ENCODE measurements at regions not wholly inside any gene's neighbourhood (a gene's known extent, or its start where the extent isn't known, plus 50 kb on each side); places are given as distances from the start of the nearest gene placed in this dataset.

DNA sequence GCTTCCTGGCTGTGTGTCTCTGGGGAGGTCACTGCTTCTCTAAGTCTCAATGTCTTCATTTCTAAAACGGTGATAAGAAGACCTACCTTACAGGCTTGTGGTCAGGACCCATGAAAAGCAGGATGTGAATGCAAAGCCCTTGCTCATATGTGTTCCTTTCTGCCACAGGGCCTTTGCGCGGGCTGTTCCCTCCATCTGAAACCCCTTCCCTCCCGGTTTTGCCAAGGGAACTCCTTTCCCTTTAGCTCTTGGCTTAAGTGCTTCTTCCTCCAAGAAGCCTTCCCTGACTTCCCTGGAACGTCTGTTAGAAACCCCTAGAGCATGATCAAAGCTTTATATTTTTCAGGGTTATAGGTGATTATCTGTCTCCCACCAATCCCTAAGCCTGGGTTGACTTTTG lies 147.2 kb upstream of the PTPN1 start:
- no peak overlapping the region for H3K27ac ChIP-seq
- no peak overlapping the region for H3K4me3 ChIP-seq
- no peak for TF ChIP-seq POLR2A (IDR thresholded peaks at IDR 0.05)
- TF ChIP-seq CTCF (IDR thresholded peaks at IDR 0.05): no peak
- no peak for TF ChIP-seq EP300 (IDR thresholded peaks at IDR 0.05)
- no peak for TF ChIP-seq POLR2AphosphoS5 (IDR thresholded peaks at IDR 0.05)
- ATAC-seq: no peak
- no peaks in the 10 kb centered on the region for H3K9me3 ChIP-seq
- 48 to 60% methylated on average over 5 of the region's 5 CpGs for whole genome bisulfite sequencing, 2 donors (ENCODE audit: low coverage in 1 of 2)
- H3K27me3 ChIP-seq: no peaks in the 10 kb centered on the region
- H3K4me1 ChIP-seq: peaks cover 0 to 9% (median 3%) of the 10 kb centered on the region in 3 donors
- no peaks in the 10 kb centered on the region for H3K36me3 ChIP-seq

GRCh38 chr20:50363479-50363878 lies 146.7 kb upstream of the PTPN1 start:
- no peaks in the 10 kb centered on the region for H3K27me3 ChIP-seq
- no peak for ATAC-seq
- H3K27ac ChIP-seq: no peak overlapping the region
- H3K4me1 ChIP-seq: peaks cover 0 to 9% (median 3%) of the 10 kb centered on the region in 3 donors
- no peak for TF ChIP-seq EP300 (IDR thresholded peaks at IDR 0.05)
- H3K36me3 ChIP-seq: no peaks in the 10 kb centered on the region
- 86% methylated on average over 1 of the region's 5 CpGs; no CpG with 5 or more reads in 1 of the 2 donors for WGBS, 2 donors (ENCODE audit: low coverage in 1 of 2)
- H3K4me3 ChIP-seq: no peak overlapping the region
- no peaks in the 10 kb centered on the region for H3K9me3 ChIP-seq

DNA sequence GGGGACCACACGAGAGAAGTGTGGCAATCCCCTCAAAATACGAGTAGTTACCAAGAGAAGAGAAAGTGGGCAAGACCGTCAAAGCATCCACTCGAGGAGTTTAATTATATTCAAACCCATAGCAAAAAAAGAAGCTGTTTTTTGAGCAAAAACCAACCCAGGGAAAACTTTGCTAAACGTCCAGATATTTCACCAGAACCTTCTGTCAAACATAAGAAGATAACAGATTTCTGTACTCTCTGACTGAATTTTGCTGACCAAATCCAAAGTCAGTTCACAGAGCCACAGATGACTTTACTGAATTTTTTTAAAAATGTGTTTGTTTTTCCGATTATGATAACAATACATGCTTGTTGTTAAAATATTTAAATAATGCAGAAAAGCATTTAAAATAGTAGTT lies 145.6 kb upstream of the PTPN1 start:
- 54 to 55% methylated on average over 5 of the region's 6 CpGs for WGBS, 2 donors (ENCODE audit: low coverage in 1 of 2)
- ATAC-seq: no peak

DNA sequence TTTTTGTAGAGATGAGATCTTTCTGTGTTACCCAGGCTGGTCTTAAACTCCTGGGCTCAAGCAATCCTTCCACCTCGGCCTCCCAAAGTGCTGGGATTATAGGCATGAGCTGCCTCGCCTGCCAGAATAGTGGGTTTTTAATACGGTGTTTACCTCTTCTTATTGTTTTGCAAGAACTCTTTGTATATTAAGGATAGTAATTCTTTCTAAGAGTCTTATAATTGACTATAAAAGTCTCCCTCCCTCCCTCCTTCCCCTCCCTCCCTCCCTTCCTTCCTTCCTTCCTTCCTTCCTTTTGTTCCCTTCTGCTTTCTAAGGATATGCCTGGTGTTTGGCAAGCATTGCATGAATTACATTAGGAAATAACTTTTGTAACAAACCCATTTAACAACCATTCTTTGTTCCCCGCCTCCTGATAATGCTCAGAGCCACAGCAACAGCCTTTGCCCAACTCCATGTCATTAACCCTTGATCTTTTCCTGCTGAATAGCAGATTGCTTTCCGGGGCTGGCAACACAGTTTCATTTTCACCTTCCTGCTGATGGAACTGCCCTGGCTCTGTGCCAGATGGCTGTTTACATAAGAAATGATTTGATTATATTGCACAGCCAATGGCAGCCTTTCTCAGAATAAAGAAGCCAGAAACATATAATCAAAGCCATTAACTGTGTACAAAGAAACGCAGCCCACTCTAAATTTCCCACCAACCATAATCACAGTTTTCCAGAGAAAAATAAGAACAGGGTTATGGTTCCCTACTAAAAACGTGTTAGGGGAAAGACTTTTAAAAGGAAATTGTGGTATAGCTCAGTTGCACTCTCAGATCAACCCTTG lies 143.7 kb upstream of the PTPN1 start:
- Histone ChIP-seq H3K9me3 (no peaks in the 10 kb centered on the region), H3K36me3 (no peaks in the 10 kb centered on the region), H3K4me3 (no peak overlapping the region), H3K27ac (peak overlapping the region in 1 of 4 donors; percentile 31), H3K4me1 (peaks cover 0 to 9% (median 3%) of the 10 kb centered on the region in 3 donors), H3K27me3 (no peaks in the 10 kb centered on the region)
- ATAC-seq: peak; percentile 62
- 46 to 47% methylated on average over 7 of the region's 7 CpGs for WGBS, 2 donors (ENCODE audit: low coverage in 1 of 2)
- no peak for TF ChIP-seq POLR2A (IDR thresholded peaks at IDR 0.05)
- TF ChIP-seq POLR2AphosphoS5 (IDR thresholded peaks at IDR 0.05): peak; percentile 48
- TF ChIP-seq EP300 (IDR thresholded peaks at IDR 0.05): no peak

More for the DNA sequence above, 145.6 kb upstream of the PTPN1 start:
- H3K27ac ChIP-seq: no peak overlapping the region
- H3K4me3 ChIP-seq: no peak overlapping the region
- H3K9me3 ChIP-seq: no peaks in the 10 kb centered on the region
- peaks cover 0 to 9% (median 3%) of the 10 kb centered on the region in 3 donors for H3K4me1 ChIP-seq
- H3K36me3 ChIP-seq: no peaks in the 10 kb centered on the region
- no peak for TF ChIP-seq CTCF (IDR thresholded peaks at IDR 0.05)
- no peak for TF ChIP-seq POLR2A (IDR thresholded peaks at IDR 0.05)
- TF ChIP-seq EP300 (IDR thresholded peaks at IDR 0.05): no peak
- no peak for TF ChIP-seq POLR2AphosphoS5 (IDR thresholded peaks at IDR 0.05)
- no peaks in the 10 kb centered on the region for H3K27me3 ChIP-seq

- TF ChIP-seq CTCF (IDR thresholded peaks at IDR 0.05): no peak
- no peak for TF ChIP-seq EP300 (IDR thresholded peaks at IDR 0.05)
- TF ChIP-seq POLR2A (IDR thresholded peaks at IDR 0.05): no peak
- Histone ChIP-seq H3K4me1 (peaks cover 0 to 9% (median 3%) of the 10 kb centered on the region in 3 donors), H3K36me3 (no peaks in the 10 kb centered on the region), H3K4me3 (no peak overlapping the region), H3K27ac (peak overlapping the region in 1 of 4 donors; percentile 31), H3K9me3 (no peaks in the 10 kb centered on the region), H3K27me3 (no peaks in the 10 kb centered on the region)
- WGBS, 2 donors (ENCODE audit: low coverage in 1 of 2): 45 to 60% methylated on average over 3 to 4 of the region's 5 CpGs
- ATAC-seq: no peak
These were observed 143.0 kb upstream of the PTPN1 start for GRCh38 chr20:50367104-50367674.

All from gastroesophageal sphincter (tissue), 4 donors.